Inferior parietal cortex (tissue), 1 donor: ENCODE measurements at regions not wholly inside any gene's neighbourhood (a gene's known extent, or its start where the extent isn't known, plus 50 kb on each side); places are given as distances from the start of the nearest gene placed in this dataset.
"Not testable (repeated sequence)": the region's sequence is repeated elsewhere in the genome, so short reads cannot be mapped to it uniquely, and the experiment has no call there.

Experiments
- DNase-seq: peaks from one replicate; pipeline ENCODE4 v3.0.0-alpha.2; 2016; ENCODE audit errors: extremely low spot score

- not testable (repeated sequence) for DNase-seq
Observed at GRCh38 chr20:29320216-29320949, 1937.1 kb upstream of the DEFB115 start.

- not testable (repeated sequence) for DNase-seq
Observed at GRCh38 chr20:29323631-29324515, 1933.6 kb upstream of the DEFB115 start.

GRCh38 chr20:29324516-29325303, 1932.8 kb upstream of the DEFB115 start:
- not testable (repeated sequence) for DNase-seq

- no peak for DNase-seq
Observed at GRCh38 chr20:29325304-29325640, 1932.2 kb upstream of the DEFB115 start.

- not testable (repeated sequence) for DNase-seq
Observed at GRCh38 chr20:29325781-29326180, 1931.7 kb upstream of the DEFB115 start.

GRCh38 chr20:29326376-29327070, 1930.9 kb upstream of the DEFB115 start:
- DNase-seq: no peak

- not testable (repeated sequence) for DNase-seq
Observed at GRCh38 chr20:29327600-29328420, 1929.7 kb upstream of the DEFB115 start.

- not testable (repeated sequence) for DNase-seq
Observed at GRCh38 chr20:29330429-29331115, 1926.9 kb upstream of the DEFB115 start.

GRCh38 chr20:29349836-29350235, 1907.6 kb upstream of the DEFB115 start:
- DNase-seq: no peak

- not testable (repeated sequence) for DNase-seq
Observed at GRCh38 chr20:29375937-29376336, 1881.5 kb upstream of the DEFB115 start.

GRCh38 chr20:29392853-29393252, 1864.6 kb upstream of the DEFB115 start:
- DNase-seq: not testable (repeated sequence)

GRCh38 chr20:29408034-29408695, 1849.3 kb upstream of the DEFB115 start:
- no peak for DNase-seq

GRCh38 chr20:29408707-29409106, 1848.8 kb upstream of the DEFB115 start:
- DNase-seq: not testable (repeated sequence)

- not testable (repeated sequence) for DNase-seq
Observed at GRCh38 chr20:29409160-29409689, 1848.2 kb upstream of the DEFB115 start.

- DNase-seq: no peak
Observed at GRCh38 chr20:29409833-29410805, 1847.3 kb upstream of the DEFB115 start.

- no peak for DNase-seq
Observed at GRCh38 chr20:29410806-29411457, 1846.5 kb upstream of the DEFB115 start.

- DNase-seq: not testable (repeated sequence)
Observed at GRCh38 chr20:29411458-29411820, 1846.0 kb upstream of the DEFB115 start.
